ENCODE measurements at regions not wholly inside any gene's neighbourhood (a gene's known extent, or its start where the extent isn't known, plus 50 kb on each side); places are given as distances from the start of the nearest gene placed in this dataset.
A peak's percentile ranks its signal among the peaks of the same experiment; 100 is the strongest.

- POLR2A ChIA-PET (ENCODE audit: partially characterized antibody): no interaction called here
- Histone ChIP-seq H3K79me2 (ENCODE audit: control insufficient read depth in 1 of 2, insufficient read depth in 2 of 2, low read length in 2 of 2) (peaks cover 0 to 3% of the 10 kb centered on the region in 2 experiments; a peak in 1 of 4 replicates), H3K56ac (replicated peaks; ENCODE audit: insufficient read length, low read depth, low read length) (no peak overlapping the region), H3K23me2 (ENCODE audit: low read depth, low read length) (peaks cover 6% of the 10 kb centered on the region), H2AK5ac (ENCODE audit: low read depth, low read length) (no peak overlapping the region), H4K8ac (ENCODE audit: extremely low read depth, insufficient read depth, low read length) (no peak overlapping the region), H2BK15ac (ENCODE audit: low read length) (no peak overlapping the region), H4K20me1 (replicated peaks in 1 of 2; ENCODE audit: control insufficient read depth in 1 of 2, insufficient read depth in 2 of 2, low read length in 2 of 2) (peaks cover 0 to 10% of the 10 kb centered on the region in 2 experiments), H2BK12ac (ENCODE audit: low read depth, low read length) (peak overlapping the region; percentile 50; the same call in 1 of the 2 replicates), H4K91ac (replicated peaks; ENCODE audit: insufficient read length, low read length) (no peak overlapping the region), H3K4me1 (replicated peaks in 1 of 4; ENCODE audit: control insufficient read depth in 3 of 4, insufficient read depth in 4 of 4, low read length in 3 of 4) (peaks cover 0 to 8% (median 0%) of the 10 kb centered on the region in 4 experiments; a peak in 2 of 7 replicates), H3K4me3 (ENCODE audit: extremely low read depth in 1 of 4, insufficient read depth in 2 of 4, low read depth in 3 of 4, low read length in 4 of 4) (no peak overlapping the region), H3K9me3 (ENCODE audit: insufficient read depth in 2 of 2, low read depth in 1 of 2, low read length in 1 of 2) (no peaks in the 10 kb centered on the region), H3K36me3 (ENCODE audit: control insufficient read depth in 2 of 4, insufficient read depth in 4 of 4, low read length in 3 of 4) (no peaks in the 10 kb centered on the region; a peak in 1 of 8 replicates), H2BK20ac (ENCODE audit: low read length) (no peak overlapping the region), H4K5ac (ENCODE audit: insufficient read length, low read depth, low read length) (no peak overlapping the region), H3K79me1 (ENCODE audit: low read depth, low read length) (no peaks in the 10 kb centered on the region), H2AFZ (ENCODE audit: low read length) (no peak overlapping the region), H2BK5ac (ENCODE audit: low read depth, low read length) (no peak overlapping the region), H3K18ac (ENCODE audit: extremely low read depth, low read length) (no peak overlapping the region), H3K27ac (ENCODE audit: low read depth, low read length) (no peak overlapping the region), H3K27me3 (replicated peaks in 1 of 4; ENCODE audit: control insufficient read depth in 3 of 4, extremely low read depth in 1 of 4, insufficient read depth in 3 of 4, low read length in 3 of 4) (no peaks in the 10 kb centered on the region), H3K9ac (replicated peaks in 1 of 4; ENCODE audit: extremely low read depth in 1 of 4, low read depth in 3 of 4, low read length in 3 of 4) (no peak overlapping the region), H3K14ac (ENCODE audit: insufficient read length) (no peak overlapping the region), H3K4me2 (ENCODE audit: insufficient read depth in 1 of 2, low read depth in 2 of 2, low read length in 2 of 2) (no peak overlapping the region), H3K23ac (ENCODE audit: insufficient read length) (no peak overlapping the region), H3K4ac (replicated peaks; ENCODE audit: insufficient read length, low read depth, low read length) (no peak overlapping the region), H2BK120ac (replicated peaks; ENCODE audit: low read depth, low read length) (no peak overlapping the region)
- FAIRE-seq (no peak), DNase-seq (ENCODE audit: low read depth in 1 of 2, low spot score in 2 of 2) (no peak)
- WGBS, 2 experiments (ENCODE audit: extremely low coverage in 1 of 2, insufficient coverage in 1 of 2, insufficient read length in 1 of 2, insufficient replicate concordance in 2 of 2, low coverage in 1 of 2, low lambda C conversion rate in 2 of 2, missing lambda C conversion rate in 1 of 2): 66% methylated on average over 7 of the region's 7 CpGs; no CpG with 5 or more reads in 1 of the 2 experiments
- CTCF ChIA-PET (ENCODE audit: partially characterized antibody): interaction anchor here (0.7 to 2.2 kb wide), 5 partner anchors 42 to 177 kb away, joined by 4 to 9 read pairs (median 4); no protein-coding TSS in a partner anchor
- TF ChIP-seq BCL11A (IDR thresholded peaks at IDR 0.05; ENCODE audit: low read depth in 2 of 2, low read length in 2 of 2) (no peak), TAF1 (IDR thresholded peaks at IDR 0.05; ENCODE audit: low read depth, low read length) (no peak), EP300 (IDR thresholded peaks at IDR 0.05; ENCODE audit: borderline replicate concordance in 1 of 2, low read depth in 2 of 2, low read length in 2 of 2) (no peak), SIX5 (IDR thresholded peaks at IDR 0.05; ENCODE audit: low read depth, low read length) (no peak), KDM5A (IDR thresholded peaks at IDR 0.05; ENCODE audit: low read length) (no peak), RAD21 (IDR thresholded peaks at IDR 0.05 in 1 of 2, conservative IDR thresholded peaks at IDR 0.05 in 1 of 2; ENCODE audit: low read depth in 2 of 2, low read length in 2 of 2) (no peak), MAX (IDR thresholded peaks at IDR 0.05) (no peak), POLR2A (IDR thresholded peaks at IDR 0.05; ENCODE audit: control extremely low read depth in 1 of 2, low read depth in 2 of 2, low read length in 2 of 2) (no peak)
- TF ChIP-seq, protein P1, sequence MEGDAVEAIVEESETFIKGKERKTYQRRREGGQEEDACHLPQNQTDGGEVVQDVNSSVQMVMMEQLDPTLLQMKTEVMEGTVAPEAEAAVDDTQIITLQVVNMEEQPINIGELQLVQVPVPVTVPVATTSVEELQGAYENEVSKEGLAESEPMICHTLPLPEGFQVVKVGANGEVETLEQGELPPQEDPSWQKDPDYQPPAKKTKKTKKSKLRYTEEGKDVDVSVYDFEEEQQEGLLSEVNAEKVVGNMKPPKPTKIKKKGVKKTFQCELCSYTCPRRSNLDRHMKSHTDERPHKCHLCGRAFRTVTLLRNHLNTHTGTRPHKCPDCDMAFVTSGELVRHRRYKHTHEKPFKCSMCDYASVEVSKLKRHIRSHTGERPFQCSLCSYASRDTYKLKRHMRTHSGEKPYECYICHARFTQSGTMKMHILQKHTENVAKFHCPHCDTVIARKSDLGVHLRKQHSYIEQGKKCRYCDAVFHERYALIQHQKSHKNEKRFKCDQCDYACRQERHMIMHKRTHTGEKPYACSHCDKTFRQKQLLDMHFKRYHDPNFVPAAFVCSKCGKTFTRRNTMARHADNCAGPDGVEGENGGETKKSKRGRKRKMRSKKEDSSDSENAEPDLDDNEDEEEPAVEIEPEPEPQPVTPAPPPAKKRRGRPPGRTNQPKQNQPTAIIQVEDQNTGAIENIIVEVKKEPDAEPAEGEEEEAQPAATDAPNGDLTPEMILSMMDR (IDR thresholded peaks at IDR 0.05; ENCODE audit: control extremely low read depth in 1 of 3, insufficient read depth in 1 of 3, low read depth in 1 of 3, low read length in 3 of 3): no peak
- TF ChIP-seq, protein P2, sequence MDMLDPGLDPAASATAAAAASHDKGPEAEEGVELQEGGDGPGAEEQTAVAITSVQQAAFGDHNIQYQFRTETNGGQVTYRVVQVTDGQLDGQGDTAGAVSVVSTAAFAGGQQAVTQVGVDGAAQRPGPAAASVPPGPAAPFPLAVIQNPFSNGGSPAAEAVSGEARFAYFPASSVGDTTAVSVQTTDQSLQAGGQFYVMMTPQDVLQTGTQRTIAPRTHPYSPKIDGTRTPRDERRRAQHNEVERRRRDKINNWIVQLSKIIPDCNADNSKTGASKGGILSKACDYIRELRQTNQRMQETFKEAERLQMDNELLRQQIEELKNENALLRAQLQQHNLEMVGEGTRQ (IDR thresholded peaks at IDR 0.05; ENCODE audit: low read length): no peak
These were observed 65.2 kb upstream of the LINGO1 start for GRCh38 chr15:77697893-77698292.

Data from H1 (cell line).